Duodenal mucosa (tissue), 2 donors: ENCODE measurements at regions not wholly inside any gene's neighbourhood (a gene's known extent, or its start where the extent isn't known, plus 50 kb on each side); places are given as distances from the start of the nearest gene placed in this dataset.

ENCODE experiments used
- H3K27ac ChIP-seq: one replicate; pipeline ENCODE4 v1.7.0; 2013; ENCODE audit warnings: low read depth, low read length
- H3K27me3 ChIP-seq, 2 donors: one replicate each; pipeline ENCODE4 v1.7.0; 2013; ENCODE audit warnings: low read length in 2 of 2, control low read depth in 1 of 2; ENCODE audit not compliant: insufficient read depth in 2 of 2, control insufficient read depth in 1 of 2
- H3K36me3 ChIP-seq, 2 donors: one replicate each; pipeline ENCODE4 v1.7.0; 2013; ENCODE audit warnings: low read length in 2 of 2, control low read depth in 1 of 2; ENCODE audit not compliant: insufficient read depth in 2 of 2, control insufficient read depth in 1 of 2
- H3K4me1 ChIP-seq, 2 donors: one replicate each; pipeline ENCODE4 v1.7.0; 2013; ENCODE audit warnings: low read length in 2 of 2, control low read depth in 1 of 2; ENCODE audit not compliant: insufficient read depth in 2 of 2, control insufficient read depth in 1 of 2
- H3K4me3 ChIP-seq, 2 donors: one replicate each; pipeline ENCODE4 v1.7.0; 2013; ENCODE audit warnings: low read length in 2 of 2, low read depth in 1 of 2
- H3K9ac ChIP-seq, 2 donors: one replicate each; pipeline ENCODE4 v1.7.0; 2013; ENCODE audit warnings: low read length in 2 of 2, low read depth in 1 of 2
- H3K9me3 ChIP-seq, 2 donors: one replicate each; pipeline ENCODE4 v1.7.0; 2013; ENCODE audit warnings: low read length in 2 of 2, control low read depth in 1 of 2; ENCODE audit not compliant: control insufficient read depth in 1 of 2

DNA sequence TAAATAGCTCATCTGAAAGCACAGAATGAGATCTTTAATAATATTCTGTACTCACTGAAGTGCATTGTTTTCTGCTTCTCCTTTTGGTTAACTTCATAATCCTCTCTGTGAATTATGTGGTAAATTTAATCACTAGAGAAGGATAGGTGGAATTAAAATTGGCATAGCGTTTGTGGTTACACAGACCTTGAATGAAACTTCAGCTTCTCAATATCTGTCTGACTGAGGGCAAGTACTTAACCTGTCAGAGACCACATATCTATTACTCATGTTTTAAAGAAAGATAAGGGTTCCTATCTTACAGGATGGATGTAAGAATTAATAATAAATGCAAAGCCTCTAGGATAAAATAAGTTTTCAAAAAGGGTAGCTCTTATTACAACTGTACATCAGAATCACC lies 861.8 kb downstream of the TRIB2 start:
- no peak overlapping the region for H3K9ac ChIP-seq
- no peaks in the 10 kb centered on the region for H3K36me3 ChIP-seq
- no peaks in the 10 kb centered on the region for H3K4me1 ChIP-seq
- no peaks in the 10 kb centered on the region for H3K27me3 ChIP-seq
- no peak overlapping the region for H3K27ac ChIP-seq
- H3K4me3 ChIP-seq: no peak overlapping the region
- H3K9me3 ChIP-seq: no peaks in the 10 kb centered on the region

GRCh38 chr2:13581471-13581870 lies 864.7 kb downstream of the TRIB2 start:
- no peak overlapping the region for H3K27ac ChIP-seq
- H3K36me3 ChIP-seq: no peaks in the 10 kb centered on the region
- no peak overlapping the region for H3K4me3 ChIP-seq
- no peaks in the 10 kb centered on the region for H3K9me3 ChIP-seq
- no peaks in the 10 kb centered on the region for H3K27me3 ChIP-seq
- H3K9ac ChIP-seq: no peak overlapping the region
- no peaks in the 10 kb centered on the region for H3K4me1 ChIP-seq

- Histone ChIP-seq H3K27ac (no peak overlapping the region), H3K27me3 (no peaks in the 10 kb centered on the region), H3K36me3 (no peaks in the 10 kb centered on the region), H3K9me3 (no peaks in the 10 kb centered on the region), H3K4me3 (no peak overlapping the region), H3K9ac (no peak overlapping the region), H3K4me1 (no peaks in the 10 kb centered on the region)
Observed at GRCh38 chr2:13583609-13584008, 866.9 kb downstream of the TRIB2 start.

DNA sequence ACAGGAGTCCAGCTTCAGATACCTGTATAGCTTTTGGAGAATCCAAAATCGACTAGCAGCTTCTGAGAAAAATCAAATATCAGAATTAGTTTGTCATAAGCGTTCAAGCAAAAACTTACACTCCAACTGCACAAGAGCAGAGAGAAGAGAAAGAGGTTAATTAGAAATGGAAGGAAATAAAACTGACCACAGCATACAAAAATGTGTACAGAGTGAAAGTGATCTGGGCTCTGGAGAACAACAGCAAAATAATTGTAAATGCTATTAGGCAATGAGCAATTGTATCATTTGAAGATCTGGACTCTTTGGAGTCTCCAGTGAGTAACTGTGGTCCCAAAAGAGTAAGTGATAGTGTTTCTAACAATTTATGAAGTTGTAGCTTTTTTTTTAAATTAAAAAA lies 867.3 kb downstream of the TRIB2 start:
- H3K36me3 ChIP-seq: no peaks in the 10 kb centered on the region
- no peaks in the 10 kb centered on the region for H3K27me3 ChIP-seq
- H3K27ac ChIP-seq: no peak overlapping the region
- H3K4me1 ChIP-seq: no peaks in the 10 kb centered on the region
- no peaks in the 10 kb centered on the region for H3K9me3 ChIP-seq
- no peak overlapping the region for H3K4me3 ChIP-seq
- H3K9ac ChIP-seq: no peak overlapping the region

DNA sequence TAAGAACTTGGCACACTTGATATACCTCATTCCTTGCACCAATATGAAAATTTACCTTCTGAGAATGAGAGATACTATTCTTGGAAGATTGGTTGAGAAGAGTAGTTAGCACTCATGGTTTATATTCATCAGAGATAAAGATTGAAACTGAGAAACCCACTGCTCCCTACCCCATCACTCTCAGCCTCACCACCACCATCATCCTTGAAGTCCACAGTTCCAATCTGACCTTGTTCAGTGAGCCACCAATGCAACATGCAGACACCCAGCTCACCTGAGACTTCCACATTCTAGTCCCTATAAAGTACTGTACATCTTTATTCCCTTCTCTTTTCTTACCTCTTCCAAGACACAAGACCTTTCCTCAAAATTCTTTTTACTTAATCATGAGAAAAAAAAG lies 869.0 kb downstream of the TRIB2 start:
- Histone ChIP-seq H3K27me3 (no peaks in the 10 kb centered on the region), H3K27ac (no peak overlapping the region), H3K4me1 (no peaks in the 10 kb centered on the region), H3K9me3 (no peaks in the 10 kb centered on the region), H3K36me3 (no peaks in the 10 kb centered on the region), H3K9ac (no peak overlapping the region), H3K4me3 (no peak overlapping the region)

DNA sequence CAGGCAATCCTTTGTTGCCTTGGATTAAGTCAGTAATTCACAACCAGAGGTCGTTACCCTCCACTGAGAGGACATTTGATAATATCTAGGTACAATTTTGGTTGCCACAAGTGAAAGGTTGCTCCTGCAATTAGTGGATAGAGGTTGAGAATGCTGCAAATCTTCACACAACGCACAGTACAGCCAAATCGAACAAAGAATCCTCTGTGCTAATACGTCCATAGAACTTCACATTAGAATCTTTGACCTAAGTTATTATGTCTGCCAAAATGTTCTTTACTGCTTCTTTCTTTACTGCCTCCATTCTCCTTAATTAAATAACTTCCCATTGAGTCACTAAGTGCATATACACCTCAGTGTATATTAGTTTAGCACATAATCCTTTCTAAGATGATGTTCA lies 879.5 kb downstream of the TRIB2 start:
- Histone ChIP-seq H3K9ac (no peak overlapping the region), H3K4me3 (no peak overlapping the region), H3K27ac (no peak overlapping the region), H3K36me3 (no peaks in the 10 kb centered on the region), H3K27me3 (no peaks in the 10 kb centered on the region), H3K4me1 (no peaks in the 10 kb centered on the region), H3K9me3 (no peaks in the 10 kb centered on the region)

DNA sequence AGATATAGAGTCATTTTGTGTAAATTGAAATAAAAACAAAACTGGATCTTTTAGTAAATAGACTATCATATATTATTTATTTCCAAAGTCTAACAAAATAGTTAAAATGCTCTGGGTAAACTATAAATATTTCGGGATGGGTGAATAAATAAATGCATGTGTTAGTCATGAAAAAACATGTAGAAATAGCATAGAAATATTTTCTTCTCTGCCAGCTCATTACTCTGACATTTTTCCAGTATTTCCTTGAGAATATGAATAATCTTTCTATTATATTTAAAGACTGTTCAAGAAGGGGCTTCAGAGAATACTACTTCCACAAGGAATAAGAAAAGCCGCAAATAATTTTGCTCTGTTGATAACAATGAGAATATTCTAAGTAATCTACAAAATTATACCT lies 880.4 kb downstream of the TRIB2 start:
- no peaks in the 10 kb centered on the region for H3K27me3 ChIP-seq
- no peaks in the 10 kb centered on the region for H3K9me3 ChIP-seq
- no peak overlapping the region for H3K27ac ChIP-seq
- no peak overlapping the region for H3K4me3 ChIP-seq
- no peak overlapping the region for H3K9ac ChIP-seq
- no peaks in the 10 kb centered on the region for H3K4me1 ChIP-seq
- no peaks in the 10 kb centered on the region for H3K36me3 ChIP-seq

GRCh38 chr2:13601506-13601905 lies 884.8 kb downstream of the TRIB2 start:
- Histone ChIP-seq H3K27me3 (no peaks in the 10 kb centered on the region), H3K9ac (no peak overlapping the region), H3K4me1 (no peaks in the 10 kb centered on the region), H3K9me3 (peaks cover 0 to 4% of the 10 kb centered on the region in 2 donors), H3K4me3 (no peak overlapping the region), H3K36me3 (no peaks in the 10 kb centered on the region), H3K27ac (no peak overlapping the region)

GRCh38 chr2:13604951-13605661 lies 888.4 kb downstream of the TRIB2 start:
- no peak overlapping the region for H3K4me3 ChIP-seq
- no peaks in the 10 kb centered on the region for H3K27me3 ChIP-seq
- H3K9ac ChIP-seq: no peak overlapping the region
- H3K27ac ChIP-seq: no peak overlapping the region
- no peaks in the 10 kb centered on the region for H3K4me1 ChIP-seq
- H3K9me3 ChIP-seq: peaks cover 0 to 4% of the 10 kb centered on the region in 2 donors
- no peaks in the 10 kb centered on the region for H3K36me3 ChIP-seq

- H3K27me3 ChIP-seq: no peaks in the 10 kb centered on the region
- peaks cover 0 to 4% of the 10 kb centered on the region in 2 donors for H3K9me3 ChIP-seq
- H3K27ac ChIP-seq: no peak overlapping the region
- no peaks in the 10 kb centered on the region for H3K36me3 ChIP-seq
- H3K9ac ChIP-seq: no peak overlapping the region
- H3K4me1 ChIP-seq: no peaks in the 10 kb centered on the region
- no peak overlapping the region for H3K4me3 ChIP-seq
Observed at GRCh38 chr2:13607139-13607538, 890.4 kb downstream of the TRIB2 start.

- Histone ChIP-seq H3K4me3 (no peak overlapping the region), H3K4me1 (no peaks in the 10 kb centered on the region), H3K9ac (no peak overlapping the region)
Observed at GRCh38 chr2:13611939-13612338, 895.2 kb downstream of the TRIB2 start.

More at GRCh38 chr2:13611939-13612338, 895.2 kb downstream of the TRIB2 start:
- H3K27me3 ChIP-seq: no peaks in the 10 kb centered on the region
- H3K9me3 ChIP-seq: peaks cover 0 to 2% of the 10 kb centered on the region in 2 donors
- H3K36me3 ChIP-seq: no peaks in the 10 kb centered on the region
- no peak overlapping the region for H3K27ac ChIP-seq
